GM23248 (cell line): ENCODE measurements at regions not wholly inside any gene's neighbourhood (a gene's known extent, or its start where the extent isn't known, plus 50 kb on each side); places are given as distances from the start of the nearest gene placed in this dataset.

Source experiments
- EZH2 ChIP-seq: fragments of 200-600 bp; sonication (generic); IDR thresholded peaks from 2 replicates; pipeline ENCODE4 v1.6.1; 2018; ENCODE audit warnings: antibody characterized with exemption, mild to moderate bottlenecking; ENCODE audit not compliant: insufficient read depth, poor library complexity, severe bottlenecking
- EZH2phosphoT487 ChIP-seq: fragments of 200-600 bp; sonication (generic); IDR thresholded peaks from 2 replicates; pipeline ENCODE4 v1.6.1; 2018; ENCODE audit warnings: antibody characterized with exemption, moderate library complexity, mild to moderate bottlenecking, low read depth; ENCODE audit not compliant: insufficient read depth

DNA sequence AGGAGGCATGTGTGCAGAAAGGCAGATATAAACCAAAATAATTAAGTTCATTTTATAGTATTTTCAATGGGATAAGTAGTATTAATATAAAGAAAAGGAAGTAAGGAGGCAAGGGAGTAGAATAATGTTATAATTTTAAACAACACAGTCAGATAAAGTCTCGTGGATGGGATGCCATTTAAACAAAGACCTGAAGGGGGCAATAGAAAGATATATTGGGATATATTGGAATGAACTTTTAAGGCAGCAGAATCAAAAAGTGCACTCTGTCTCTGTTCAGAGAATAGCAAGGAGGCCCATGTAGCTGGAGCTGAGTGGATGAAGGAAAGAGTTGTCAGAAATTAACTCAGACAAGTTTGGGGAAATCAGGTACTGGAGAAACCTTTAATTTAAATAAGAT, 158.7 kb downstream of the CGGBP1 start:
- TF ChIP-seq EZH2phosphoT487 (no peak), EZH2 (no peak)
